PC-3 (cell line): ENCODE measurements at regions not wholly inside any gene's neighbourhood (a gene's known extent, or its start where the extent isn't known, plus 50 kb on each side); places are given as distances from the start of the nearest gene placed in this dataset.

ENCODE experiments used
- EZH2 ChIP-seq: fragments of 300-600 bp; sonication (generic); IDR thresholded peaks from one replicate; pipeline ENCODE4 v1.6.1; 2017; ENCODE audit warnings: antibody characterized with exemption, mild to moderate bottlenecking, low read length; ENCODE audit not compliant: unreplicated experiment
- TF ChIP-seq, protein P1 (sequence below): fragments of 300-600 bp; sonication (generic); conservative IDR thresholded peaks from 2 replicates; pipeline ENCODE4 v1.5.1; 2017; ENCODE audit warnings: antibody characterized with exemption, low read depth, mild to moderate bottlenecking, low read length

DNA sequence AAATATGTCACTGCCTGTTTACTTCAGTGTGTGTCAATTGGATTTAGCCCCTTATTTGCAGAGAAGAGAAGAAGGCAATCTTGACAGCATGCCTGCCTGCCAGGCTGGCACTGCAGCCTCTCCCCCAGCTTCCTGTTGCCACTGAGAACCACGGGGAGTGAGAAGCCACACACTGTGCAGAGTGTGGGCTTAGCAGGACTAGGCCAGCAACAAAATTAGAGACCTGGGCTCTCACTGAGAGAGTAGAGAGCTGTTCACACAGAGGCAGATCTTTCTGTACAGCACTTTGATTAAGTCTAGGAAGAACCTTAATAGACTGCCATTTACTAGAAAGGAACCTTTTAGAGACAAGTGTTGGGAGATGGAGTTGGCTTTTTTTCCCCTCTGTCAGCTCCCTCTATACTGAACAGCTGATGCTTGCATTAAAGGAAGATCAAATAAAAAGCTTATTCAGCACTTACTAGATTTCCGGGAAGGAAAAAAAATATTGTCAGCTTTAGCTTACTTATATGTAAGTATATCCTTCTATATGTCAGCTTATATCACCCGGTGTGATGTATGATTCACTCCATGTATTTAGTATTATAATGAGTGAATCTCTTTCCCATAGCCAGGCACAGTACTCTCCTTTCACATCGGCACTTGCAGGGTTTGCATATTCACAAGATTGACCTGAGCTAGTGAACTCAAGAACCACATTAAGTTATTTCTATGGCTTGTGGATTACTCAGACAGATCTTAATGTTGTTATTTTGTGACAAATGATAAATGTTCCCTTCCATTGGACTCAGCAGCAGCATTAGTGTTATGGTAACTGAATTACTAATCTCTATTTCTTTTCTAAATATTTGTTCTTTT lies 851.0 kb upstream of the EPHA7 start:
- TF ChIP-seq, protein P1, sequence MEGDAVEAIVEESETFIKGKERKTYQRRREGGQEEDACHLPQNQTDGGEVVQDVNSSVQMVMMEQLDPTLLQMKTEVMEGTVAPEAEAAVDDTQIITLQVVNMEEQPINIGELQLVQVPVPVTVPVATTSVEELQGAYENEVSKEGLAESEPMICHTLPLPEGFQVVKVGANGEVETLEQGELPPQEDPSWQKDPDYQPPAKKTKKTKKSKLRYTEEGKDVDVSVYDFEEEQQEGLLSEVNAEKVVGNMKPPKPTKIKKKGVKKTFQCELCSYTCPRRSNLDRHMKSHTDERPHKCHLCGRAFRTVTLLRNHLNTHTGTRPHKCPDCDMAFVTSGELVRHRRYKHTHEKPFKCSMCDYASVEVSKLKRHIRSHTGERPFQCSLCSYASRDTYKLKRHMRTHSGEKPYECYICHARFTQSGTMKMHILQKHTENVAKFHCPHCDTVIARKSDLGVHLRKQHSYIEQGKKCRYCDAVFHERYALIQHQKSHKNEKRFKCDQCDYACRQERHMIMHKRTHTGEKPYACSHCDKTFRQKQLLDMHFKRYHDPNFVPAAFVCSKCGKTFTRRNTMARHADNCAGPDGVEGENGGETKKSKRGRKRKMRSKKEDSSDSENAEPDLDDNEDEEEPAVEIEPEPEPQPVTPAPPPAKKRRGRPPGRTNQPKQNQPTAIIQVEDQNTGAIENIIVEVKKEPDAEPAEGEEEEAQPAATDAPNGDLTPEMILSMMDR = no peak
- TF ChIP-seq EZH2 = no peak
